H1 (cell line): ENCODE measurements at regions not wholly inside any gene's neighbourhood (a gene's known extent, or its start where the extent isn't known, plus 50 kb on each side); places are given as distances from the start of the nearest gene placed in this dataset.

Source experiments
- CTCF ChIA-PET: fragments of 300-600 bp; sonication (Branson Sonifier 250); formaldehyde crosslinking; loops from one replicate; lab custom pipeline; 2021; ENCODE audit not compliant: partially characterized antibody; lab: Charles Lee
- POLR2A ChIA-PET: fragments of 300-600 bp; sonication (Branson Sonifier 250); formaldehyde crosslinking; loops from one replicate; lab custom pipeline; 2021; ENCODE audit warnings: inconsistent platforms; ENCODE audit not compliant: partially characterized antibody; lab: Charles Lee
- DNase-seq, 2 experiments: peaks; one replicate each; pipeline versions ENCODE4 v3.0.0 to v3.0.0-alpha.2; 2010 to 2022; ENCODE audit warnings: low spot score in 2 of 2, low read depth in 1 of 2, mixed read lengths in 1 of 2
- FAIRE-seq: peaks from 2 replicates; lab custom pipeline; 2011; peaks lifted over from hg19 to GRCh38; lab: Jason Lieb, UNC
- H2AFZ ChIP-seq: 2 replicates; pipeline ENCODE4 v1.8.1; 2012; ENCODE audit warnings: low read length, inconsistent platforms
- H2AK5ac ChIP-seq: 2 replicates; pipeline ENCODE4 v1.6.1; 2013; ENCODE audit warnings: low read depth, low read length
- H2BK120ac ChIP-seq: replicated peaks from 2 replicates; pipeline ENCODE3; 2013; ENCODE audit warnings: low read depth, low read length, inconsistent platforms
- H2BK12ac ChIP-seq: 2 replicates; pipeline ENCODE4 v1.6.1; 2013; ENCODE audit warnings: low read depth, low read length
- H2BK15ac ChIP-seq: 2 replicates; pipeline ENCODE4 v1.6.1; 2013; ENCODE audit warnings: low read length
- H2BK20ac ChIP-seq: 2 replicates; pipeline ENCODE4 v1.6.1; 2013; ENCODE audit warnings: low read length
- H2BK5ac ChIP-seq: 2 replicates; pipeline ENCODE4 v1.6.1; 2013; ENCODE audit warnings: low read depth, low read length
- H3K14ac ChIP-seq: 2 replicates; pipeline ENCODE4 v1.6.1; 2013; ENCODE audit warnings: inconsistent platforms; ENCODE audit not compliant: insufficient read length
- H3K18ac ChIP-seq: 2 replicates; pipeline ENCODE4 v1.6.1; 2013; ENCODE audit warnings: low read length; ENCODE audit errors: extremely low read depth
- H3K23ac ChIP-seq: 2 replicates; pipeline ENCODE4 v1.6.1; 2013; ENCODE audit warnings: inconsistent platforms; ENCODE audit not compliant: insufficient read length
- H3K23me2 ChIP-seq: 2 replicates; pipeline ENCODE4 v1.6.1; 2013; ENCODE audit warnings: low read depth, low read length
- H3K27ac ChIP-seq: 2 replicates; pipeline ENCODE4 v1.6.1; 2011; ENCODE audit warnings: low read depth, low read length, inconsistent platforms
- H3K27me3 ChIP-seq, 4 experiments: replicated peaks in 1 of 4; 1 replicate in 1 of 4; 2 replicates in 3 of 4; pipeline versions ENCODE4 v1.6.1 to v1.8.1; 2011 to 2013; ENCODE audit warnings: low read length in 3 of 4, mild to moderate bottlenecking in 3 of 4, inconsistent platforms in 2 of 4, mixed read lengths in 2 of 4, moderate library complexity in 1 of 4; ENCODE audit not compliant: control insufficient read depth in 3 of 4, insufficient read depth in 3 of 4; ENCODE audit errors: extremely low read depth in 1 of 4
- H3K36me3 ChIP-seq, 4 experiments: 2 replicates each; pipeline versions ENCODE4 v1.6.1 to v1.8.1; 2011 to 2013; ENCODE audit warnings: mild to moderate bottlenecking in 4 of 4, low read length in 3 of 4, moderate library complexity in 2 of 4, control low read depth in 1 of 4, inconsistent platforms in 1 of 4; ENCODE audit not compliant: insufficient read depth in 4 of 4, control insufficient read depth in 2 of 4
- H3K4ac ChIP-seq: replicated peaks from 2 replicates; pipeline ENCODE3; 2013; ENCODE audit warnings: low read length, low read depth, mixed read lengths, inconsistent platforms; ENCODE audit not compliant: insufficient read length
- H3K4me1 ChIP-seq, 4 experiments: replicated peaks in 1 of 4; 1 replicate in 1 of 4; 2 replicates in 3 of 4; pipeline versions ENCODE4 v1.6.1 to v1.8.1; 2011 to 2013; ENCODE audit warnings: low read length in 3 of 4, inconsistent platforms in 2 of 4, mixed read lengths in 1 of 4; ENCODE audit not compliant: insufficient read depth in 4 of 4, control insufficient read depth in 3 of 4
- H3K4me2 ChIP-seq, 2 experiments: 2 replicates each; pipeline versions ENCODE4 v1.6.1 to v1.8.1; 2011 to 2013; ENCODE audit warnings: low read depth in 2 of 2, low read length in 2 of 2, control low read depth in 1 of 2, inconsistent platforms in 1 of 2, mild to moderate bottlenecking in 1 of 2; ENCODE audit not compliant: insufficient read depth in 1 of 2
- H3K4me3 ChIP-seq, 4 experiments: fragments of 200-600, 300-600 bp in 1 of 4; sonication (generic), shearing (Covaris generic), sonication (Bioruptor Twin) in 1 of 4; 2 replicates each; pipeline versions ENCODE4 v1.5.1 to v1.8.1; 2011 to 2016; ENCODE audit warnings: low read length in 4 of 4, low read depth in 3 of 4, control low read depth in 2 of 4, inconsistent platforms in 2 of 4, mild to moderate bottlenecking in 2 of 4, mixed read lengths in 1 of 4, moderate library complexity in 1 of 4; ENCODE audit not compliant: insufficient read depth in 2 of 4; ENCODE audit errors: extremely low read depth in 1 of 4
- H3K56ac ChIP-seq: replicated peaks from 2 replicates; pipeline ENCODE3; 2013; ENCODE audit warnings: low read depth, mild to moderate bottlenecking, mixed read lengths, low read length, inconsistent platforms; ENCODE audit not compliant: insufficient read length
- H3K79me1 ChIP-seq: 2 replicates; pipeline ENCODE4 v1.6.1; 2013; ENCODE audit warnings: low read depth, low read length, control low read depth
- H3K79me2 ChIP-seq, 2 experiments: 2 replicates each; pipeline versions ENCODE4 v1.6.1 to v1.8.1; 2012 to 2013; ENCODE audit warnings: low read length in 2 of 2, mild to moderate bottlenecking in 2 of 2, inconsistent platforms in 1 of 2; ENCODE audit not compliant: insufficient read depth in 2 of 2, control insufficient read depth in 1 of 2
- H3K9ac ChIP-seq, 4 experiments: replicated peaks in 1 of 4; 1 replicate in 1 of 4; 2 replicates in 3 of 4; pipeline versions ENCODE4 v1.6.1 to v1.8.1; 2011 to 2013; ENCODE audit warnings: low read depth in 3 of 4, low read length in 3 of 4, control low read depth in 2 of 4, mild to moderate bottlenecking in 2 of 4, moderate library complexity in 2 of 4, inconsistent platforms in 1 of 4; ENCODE audit errors: extremely low read depth in 1 of 4
- H3K9me3 ChIP-seq, 2 experiments: 2 replicates each; pipeline versions ENCODE4 v1.6.1 to v1.8.1; 2012 to 2013; ENCODE audit warnings: mild to moderate bottlenecking in 2 of 2, moderate library complexity in 2 of 2, control low read depth in 1 of 2, inconsistent platforms in 1 of 2, low read depth in 1 of 2, low read length in 1 of 2, mixed read lengths in 1 of 2; ENCODE audit not compliant: insufficient read depth in 2 of 2
- H4K20me1 ChIP-seq, 2 experiments: replicated peaks in 1 of 2; 2 replicates each; pipeline versions ENCODE3 to v1.8.1; 2011 to 2013; ENCODE audit warnings: inconsistent platforms in 2 of 2, low read length in 2 of 2, mild to moderate bottlenecking in 1 of 2; ENCODE audit not compliant: insufficient read depth in 2 of 2, control insufficient read depth in 1 of 2
- H4K5ac ChIP-seq: 2 replicates; pipeline ENCODE4 v1.6.1; 2013; ENCODE audit warnings: low read length, low read depth, mixed read lengths, inconsistent platforms; ENCODE audit not compliant: insufficient read length
- H4K8ac ChIP-seq: 2 replicates; pipeline ENCODE4 v1.8.0; 2013; ENCODE audit warnings: mild to moderate bottlenecking, moderate library complexity, low read length, inconsistent platforms; ENCODE audit not compliant: insufficient read depth; ENCODE audit errors: extremely low read depth
- H4K91ac ChIP-seq: replicated peaks from 2 replicates; pipeline ENCODE3; 2013; ENCODE audit warnings: low read length, mixed read lengths, inconsistent platforms; ENCODE audit not compliant: insufficient read length
- ASH2L ChIP-seq: fragments of 200-600, 300-600 bp; sonication (generic); IDR thresholded peaks from one replicate; pipeline ENCODE4 v1.7.1; 2017; ENCODE audit warnings: low read length
- BCL11A ChIP-seq, 2 experiments: IDR thresholded peaks; one replicate each; pipeline ENCODE4 v1.6.1; 2011; ENCODE audit warnings: low read depth in 2 of 2, low read length in 2 of 2, mild to moderate bottlenecking in 2 of 2
- CTBP2 ChIP-seq: IDR thresholded peaks from 2 replicates; pipeline ENCODE4 v1.7.0; 2011; ENCODE audit warnings: borderline replicate concordance, mild to moderate bottlenecking, moderate library complexity, mixed read lengths, low read length; ENCODE audit not compliant: insufficient read depth, insufficient read length
- EGR1 ChIP-seq: IDR thresholded peaks from 2 replicates; pipeline ENCODE4 v1.6.1; 2011; ENCODE audit warnings: low read depth, low read length, borderline replicate concordance
- EZH2 ChIP-seq: fragments of 200-600 bp; sonication (generic); IDR thresholded peaks from 2 replicates; pipeline ENCODE4 v1.7.1; 2012; ENCODE audit warnings: low read depth, mild to moderate bottlenecking, moderate library complexity, low read length, inconsistent platforms; ENCODE audit not compliant: severe bottlenecking
- FOSL1 ChIP-seq: IDR thresholded peaks from 2 replicates; pipeline ENCODE4 v1.6.1; 2011; ENCODE audit warnings: mild to moderate bottlenecking, low read depth, low read length, moderate library complexity; ENCODE audit not compliant: insufficient read depth
- GABPA ChIP-seq: IDR thresholded peaks from 2 replicates; pipeline ENCODE4 v1.6.1; 2011; ENCODE audit warnings: mild to moderate bottlenecking, low read length, moderate library complexity, borderline replicate concordance; ENCODE audit not compliant: insufficient read depth
- GTF2F1 ChIP-seq: IDR thresholded peaks from 2 replicates; pipeline ENCODE4 v1.6.1; 2012; ENCODE audit warnings: low read depth, low read length, improper control_type of control experiment, borderline replicate concordance
- HDAC6 ChIP-seq: IDR thresholded peaks from one replicate; pipeline ENCODE4 v1.7.1; 2012; ENCODE audit warnings: low read depth, mild to moderate bottlenecking, inconsistent platforms, low read length, moderate library complexity
- KDM4A ChIP-seq: IDR thresholded peaks from one replicate; pipeline ENCODE4 v1.7.1; 2012; ENCODE audit warnings: low read depth, mild to moderate bottlenecking, moderate library complexity, low read length, inconsistent platforms; ENCODE audit not compliant: severe bottlenecking
- POU5F1 ChIP-seq: IDR thresholded peaks from 2 replicates; pipeline ENCODE4 v1.6.1; 2011; ENCODE audit warnings: low read depth, mild to moderate bottlenecking, low read length, moderate library complexity
- RXRA ChIP-seq: IDR thresholded peaks from 2 replicates; pipeline ENCODE4 v1.6.1; 2011; ENCODE audit warnings: low read depth, mild to moderate bottlenecking, low read length, moderate library complexity; ENCODE audit not compliant: insufficient read depth
- SIRT6 ChIP-seq: IDR thresholded peaks from one replicate; pipeline ENCODE4 v1.7.1; 2012; ENCODE audit warnings: low read length, inconsistent platforms
- TBP ChIP-seq: IDR thresholded peaks from 2 replicates; pipeline ENCODE4 v1.6.1; 2011; ENCODE audit warnings: low read depth, low read length, improper control_type of control experiment
- WGBS, 2 experiments: shearing (Covaris generic) in 1 of 2; methylation state at CpG; one replicate each; pipeline versions ENCODE4 v1.1.6 to v1.1.7; 2013 to 2015; ENCODE audit warnings: low lambda C conversion rate in 2 of 2, mixed read lengths in 2 of 2, inconsistent platforms in 1 of 2, low coverage in 1 of 2, missing lambda C conversion rate in 1 of 2; ENCODE audit not compliant: insufficient replicate concordance in 2 of 2, insufficient coverage in 1 of 2, insufficient read length in 1 of 2; ENCODE audit errors: extremely low coverage in 1 of 2, missing lambda C conversion rate in 1 of 2; 5-methylcytosine and 5-hydroxymethylcytosine counted together

DNA sequence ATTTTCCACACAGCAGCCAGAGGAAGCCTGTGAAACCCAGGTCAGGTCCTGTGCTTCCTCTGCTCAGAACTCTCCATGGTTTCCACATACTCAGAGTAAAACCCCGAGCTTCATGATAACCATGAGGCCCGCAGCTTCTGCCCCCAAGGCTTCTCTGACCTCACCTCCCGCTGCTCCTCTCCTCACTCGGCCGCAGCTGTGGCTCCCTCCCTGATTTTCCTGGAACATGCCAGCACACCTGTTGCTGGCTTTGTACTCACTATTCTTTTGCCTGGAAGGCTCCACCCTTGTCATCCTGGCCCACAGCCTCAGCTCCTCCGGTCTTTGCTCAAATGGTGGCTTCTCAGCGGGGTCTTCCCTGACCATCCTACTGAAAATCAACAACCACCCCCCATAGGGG, 341.7 kb downstream of the PREX1 start:
- no peak overlapping the region for H3K56ac ChIP-seq
- CTCF ChIA-PET = interaction anchor here (1.2 to 1.7 kb wide), 2 partner anchors 12 to 90 kb away, joined by 3 to 11 read pairs; no protein-coding TSS in a partner anchor

More for the DNA sequence above, 341.7 kb downstream of the PREX1 start:
- Histone ChIP-seq H3K4me1 (no peaks in the 10 kb centered on the region; a peak in 2 of 7 replicates), H3K23me2 (no peaks in the 10 kb centered on the region), H4K20me1 (no peaks in the 10 kb centered on the region), H2AFZ (no peak overlapping the region), H2AK5ac (no peak overlapping the region), H2BK5ac (no peak overlapping the region), H2BK12ac (no peak overlapping the region), H3K36me3 (no peaks in the 10 kb centered on the region), H2BK20ac (no peak overlapping the region), H3K27ac (no peak overlapping the region), H3K79me1 (no peaks in the 10 kb centered on the region), H3K18ac (no peak overlapping the region), H3K27me3 (no peaks in the 10 kb centered on the region; a peak in 1 of 7 replicates), H3K9ac (no peak overlapping the region), H4K5ac (no peak overlapping the region), H3K23ac (no peak overlapping the region), H4K91ac (no peak overlapping the region), H3K4ac (no peak overlapping the region), H3K4me2 (no peak overlapping the region), H3K79me2 (no peaks in the 10 kb centered on the region), H2BK15ac (no peak overlapping the region), H3K9me3 (no peaks in the 10 kb centered on the region), H4K8ac (no peak overlapping the region), H3K4me3 (no peak overlapping the region), H2BK120ac (no peak overlapping the region), H3K14ac (no peak overlapping the region)
- 93% methylated on average over 7 of the region's 7 CpGs; no CpG with 5 or more reads in 1 of the 2 experiments for WGBS, 2 experiments
- no peak for TF ChIP-seq HDAC6
- TF ChIP-seq GTF2F1 = no peak
- TF ChIP-seq TBP = no peak
- TF ChIP-seq RXRA = no peak
- TF ChIP-seq EZH2 = no peak
- no peak for TF ChIP-seq EGR1
- no peak for TF ChIP-seq SIRT6
- TF ChIP-seq CTBP2 = no peak
- no peak for TF ChIP-seq KDM4A
- no peak for TF ChIP-seq POU5F1
- no peak for TF ChIP-seq ASH2L
- TF ChIP-seq FOSL1 = no peak
- TF ChIP-seq GABPA = no peak
- no peak for TF ChIP-seq BCL11A (IDR thresholded peaks at IDR 0.05; ENCODE audit: low read depth in 2 of 2, low read length in 2 of 2)
- FAIRE-seq (no peak), DNase-seq (no peak)
- POLR2A ChIA-PET = no interaction called here
